Activated B cell treated with CpG ODN at 0.5 μM for 24 hours (primary cell): ENCODE measurements at regions not wholly inside any gene's neighbourhood (a gene's known extent, or its start where the extent isn't known, plus 50 kb on each side); places are given as distances from the start of the nearest gene placed in this dataset.

ENCODE experiments used
- ATAC-seq: fragments of 200-7000 bp; cut with Tn5 transposase; one replicate; pipeline ENCODE4 v1.10.0; 2021; ENCODE audit warnings: low read depth, mild to moderate bottlenecking, moderate library complexity
- CTCF ChIA-PET: fragments of 350-600 bp; sonication (Branson Sonifier 250); formaldehyde crosslinking; loops from one replicate; lab custom pipeline; 2021; ENCODE audit warnings: antibody characterized with exemption; lab: Charles Lee
- POLR2A ChIA-PET: fragments of 350-600 bp; sonication (Branson Sonifier 250); formaldehyde crosslinking; loops from one replicate; lab custom pipeline; 2021; ENCODE audit warnings: antibody characterized with exemption; lab: Charles Lee
- DNase-seq: peaks from one replicate; pipeline ENCODE4 v3.0.0; 2022
- H3K27ac Mint-ChIP-seq: one replicate; pipeline ENCODE4 v1.8.0; 2020; ENCODE audit warnings: mixed read lengths
- H3K27me3 Mint-ChIP-seq: one replicate; pipeline ENCODE4 v1.8.0; 2021; ENCODE audit warnings: mixed read lengths
- H3K36me3 Mint-ChIP-seq: one replicate; pipeline ENCODE4 v1.8.0; 2021; ENCODE audit warnings: low read depth, mixed read lengths
- H3K4me1 Mint-ChIP-seq: one replicate; pipeline ENCODE4 v1.8.0; 2021; ENCODE audit warnings: mixed read lengths
- H3K4me3 Mint-ChIP-seq: one replicate; pipeline ENCODE4 v1.8.0; 2020; ENCODE audit warnings: mild to moderate bottlenecking, mixed read lengths
- H3K9me3 Mint-ChIP-seq: one replicate; pipeline ENCODE4 v1.8.0; 2020; ENCODE audit warnings: mixed read lengths
- intact Hi-C: fragments of 100-400 bp; cut with micrococcal nuclease; formaldehyde crosslinking; loops from one replicate; pipeline ENCODE4 v1.15.1; 2024
- TF ChIP-seq, protein P1 (sequence below): fragments of 200-600 bp; IDR thresholded peaks from one replicate; pipeline ENCODE4 v1.8.0; 2022; ENCODE audit warnings: antibody characterized with exemption, mild to moderate bottlenecking

DNA sequence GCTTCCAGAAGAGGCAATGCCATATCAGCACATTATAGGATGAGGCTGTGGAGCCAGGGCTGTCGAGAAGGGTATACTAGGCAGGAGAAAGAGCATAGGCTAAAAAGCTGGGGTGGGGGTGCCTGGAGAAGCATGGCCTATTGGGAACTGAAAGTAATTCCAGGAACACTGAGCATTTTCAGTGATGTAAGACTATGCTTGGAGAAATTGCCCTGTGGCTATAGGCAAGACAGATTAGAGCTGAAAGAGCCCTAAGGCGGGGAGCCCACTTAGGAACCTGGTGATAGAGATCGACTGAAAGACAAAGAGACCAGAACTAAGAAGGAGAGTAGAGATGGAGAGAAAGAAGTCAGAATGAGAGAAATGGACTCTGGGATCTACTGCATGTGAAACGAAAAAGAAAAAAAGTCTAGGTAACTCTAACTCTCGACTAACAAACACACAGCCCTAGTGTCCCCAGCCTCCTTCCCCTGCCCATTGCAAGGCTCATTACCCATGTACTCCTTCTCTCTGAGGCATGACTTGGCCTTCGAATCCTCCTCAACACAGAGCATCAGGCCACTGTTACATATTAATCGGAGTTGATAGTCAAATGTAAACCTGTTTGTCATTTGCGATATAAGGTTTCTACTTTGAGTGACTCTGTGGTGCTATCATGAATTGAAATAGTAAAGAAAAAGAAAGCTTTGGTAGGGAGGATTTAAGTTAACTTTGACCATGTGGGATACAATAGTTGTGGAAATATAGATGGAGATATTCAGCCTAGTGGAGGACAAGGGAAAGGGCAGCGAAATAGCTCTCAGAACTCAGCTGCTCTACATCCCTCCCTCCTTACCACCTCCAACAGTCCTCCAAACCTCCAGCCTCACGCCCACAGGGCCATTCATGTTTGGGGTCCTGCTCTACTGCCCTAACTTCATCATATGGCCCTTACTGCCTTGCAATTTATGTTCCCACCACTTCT lies 52.3 kb upstream of the BMAL1 start:
- ChIA-PET POLR2A (no interaction called here), CTCF (interaction anchor here (0.9 kb wide), 1 partner anchor 13 kb away, joined by 3 read pairs; no protein-coding TSS in a partner anchor)
- no peak overlapping the region for H3K4me3 Mint-ChIP-seq
- no peaks in the 10 kb centered on the region for H3K36me3 Mint-ChIP-seq
- H3K9me3 Mint-ChIP-seq, result no peaks in the 10 kb centered on the region
- H3K27me3 Mint-ChIP-seq, result no peaks in the 10 kb centered on the region
- no peak for ATAC-seq
- H3K4me1 Mint-ChIP-seq, result peaks cover 27% of the 10 kb centered on the region
- intact Hi-C loops, result no loop called here
- TF ChIP-seq, protein P1, sequence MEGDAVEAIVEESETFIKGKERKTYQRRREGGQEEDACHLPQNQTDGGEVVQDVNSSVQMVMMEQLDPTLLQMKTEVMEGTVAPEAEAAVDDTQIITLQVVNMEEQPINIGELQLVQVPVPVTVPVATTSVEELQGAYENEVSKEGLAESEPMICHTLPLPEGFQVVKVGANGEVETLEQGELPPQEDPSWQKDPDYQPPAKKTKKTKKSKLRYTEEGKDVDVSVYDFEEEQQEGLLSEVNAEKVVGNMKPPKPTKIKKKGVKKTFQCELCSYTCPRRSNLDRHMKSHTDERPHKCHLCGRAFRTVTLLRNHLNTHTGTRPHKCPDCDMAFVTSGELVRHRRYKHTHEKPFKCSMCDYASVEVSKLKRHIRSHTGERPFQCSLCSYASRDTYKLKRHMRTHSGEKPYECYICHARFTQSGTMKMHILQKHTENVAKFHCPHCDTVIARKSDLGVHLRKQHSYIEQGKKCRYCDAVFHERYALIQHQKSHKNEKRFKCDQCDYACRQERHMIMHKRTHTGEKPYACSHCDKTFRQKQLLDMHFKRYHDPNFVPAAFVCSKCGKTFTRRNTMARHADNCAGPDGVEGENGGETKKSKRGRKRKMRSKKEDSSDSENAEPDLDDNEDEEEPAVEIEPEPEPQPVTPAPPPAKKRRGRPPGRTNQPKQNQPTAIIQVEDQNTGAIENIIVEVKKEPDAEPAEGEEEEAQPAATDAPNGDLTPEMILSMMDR, result no peak
- no peak overlapping the region for H3K27ac Mint-ChIP-seq
- no peak for DNase-seq

DNA sequence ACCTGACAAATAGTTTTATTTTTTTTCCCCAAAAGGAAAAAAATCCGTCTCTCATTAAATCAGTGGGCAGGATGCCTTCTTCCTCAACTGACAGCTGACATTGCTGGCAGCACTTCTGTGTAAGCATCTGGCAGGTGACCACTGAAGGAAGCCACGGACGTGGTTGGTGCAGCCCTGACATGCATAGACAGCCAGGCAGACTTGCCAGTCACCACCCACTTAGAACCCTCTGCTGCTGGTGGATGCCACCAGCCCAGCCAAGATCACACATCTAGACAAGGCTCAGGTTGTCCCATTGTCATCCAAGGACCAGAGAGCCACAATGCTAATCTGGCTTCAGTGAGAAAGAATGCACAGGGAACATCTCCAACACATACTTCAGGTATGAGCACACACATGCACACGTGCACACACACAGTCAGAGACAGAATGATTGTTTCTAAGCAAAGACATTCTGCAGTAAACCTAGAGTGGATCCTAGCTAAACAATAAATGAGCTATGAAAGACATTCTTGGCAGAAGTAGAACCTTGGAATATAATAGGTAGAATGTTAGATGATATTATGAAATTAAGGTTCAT lies 49.8 kb upstream of the BMAL1 start:
- CTCF ChIA-PET, result interaction anchor here (1.3 kb wide), 1 partner anchor 12 kb away, joined by 3 read pairs; no protein-coding TSS in a partner anchor

More for the DNA sequence above, 49.8 kb upstream of the BMAL1 start:
- POLR2A ChIA-PET, result no interaction called here
- Mint-ChIP-seq H3K9me3 (no peaks in the 10 kb centered on the region), H3K27ac (no peak overlapping the region), H3K36me3 (no peaks in the 10 kb centered on the region), H3K27me3 (no peaks in the 10 kb centered on the region), H3K4me3 (no peak overlapping the region), H3K4me1 (peaks cover 28% of the 10 kb centered on the region)
- DNase-seq (no peak), ATAC-seq (no peak)
- intact Hi-C loops, result no loop called here
- TF ChIP-seq, protein P1, result no peak
